Testis (tissue), 2 donors: ENCODE measurements at regions not wholly inside any gene's neighbourhood (a gene's known extent, or its start where the extent isn't known, plus 50 kb on each side); places are given as distances from the start of the nearest gene placed in this dataset.

Experiments
- DNase-seq: peaks from one replicate; pipeline ENCODE4 v3.0.0-alpha.2; 2019
- H3K27ac ChIP-seq, 2 donors: fragments of 200-600 bp; sonication (generic); one replicate each; pipeline ENCODE4 v1.5.1; 2019
- H3K27me3 ChIP-seq: fragments of 200-600 bp; sonication (generic); one replicate; pipeline ENCODE4 v1.5.1; 2019
- H3K36me3 ChIP-seq: fragments of 200-600 bp; sonication (generic); one replicate; pipeline ENCODE4 v1.5.1; 2017; ENCODE audit warnings: low read depth; ENCODE audit errors: missing control alignments
- H3K4me1 ChIP-seq: fragments of 200-600 bp; sonication (generic); one replicate; pipeline ENCODE4 v1.5.1; 2019
- H3K4me3 ChIP-seq, 2 donors: fragments of 200-600 bp; sonication (generic); one replicate each; pipeline ENCODE4 v1.5.1; 2017 to 2019
- H3K9me3 ChIP-seq: fragments of 200-600 bp; sonication (generic); one replicate; pipeline ENCODE4 v1.5.1; 2017
- CTCF ChIP-seq, 3 experiments: fragments of 450-650 bp in 2 of 3; fragments of 200-600 bp in 1 of 3; sonication (generic) in 1 of 3; IDR thresholded peaks; one replicate each; pipeline ENCODE4 v1.5.1; 2016 to 2019; ENCODE audit warnings: antibody characterized with exemption in 3 of 3, mild to moderate bottlenecking in 2 of 3, moderate library complexity in 1 of 3
- POLR2A ChIP-seq: fragments of 450-650 bp; IDR thresholded peaks from one replicate; pipeline ENCODE4 v1.6.1; 2017; ENCODE audit warnings: antibody characterized with exemption, mild to moderate bottlenecking, moderate library complexity
- WGBS, 2 donors: methylation state at CpG; one replicate each; pipeline ENCODE4 v1.1.5; 2018; 5-methylcytosine and 5-hydroxymethylcytosine counted together
- intact Hi-C: fragments of 100-400 bp; cut with DNase I; formaldehyde crosslinking; loops from one replicate; pipeline ENCODE4 v1.15.1; 2023; ENCODE audit warnings: low total_unique reads

GRCh38 chrX:97931586-97931985, 1047.9 kb downstream of the RPA4 start:
- intact Hi-C loops: no loop called here
- Histone ChIP-seq H3K9me3 (no peaks in the 10 kb centered on the region), H3K27me3 (no peaks in the 10 kb centered on the region), H3K36me3 (no peaks in the 10 kb centered on the region), H3K27ac (no peak overlapping the region), H3K4me1 (no peaks in the 10 kb centered on the region), H3K4me3 (no peak overlapping the region)
- 67 to 72% methylated on average over 2 of the region's 2 CpGs for WGBS, 2 donors
- TF ChIP-seq POLR2A: no peak
- DNase-seq: no peak

GRCh38 chrX:97936296-97936695, 1052.6 kb downstream of the RPA4 start:
- DNase-seq: no peak
- no peak overlapping the region for H3K4me3 ChIP-seq
- H3K27me3 ChIP-seq: no peaks in the 10 kb centered on the region
- H3K27ac ChIP-seq: no peak overlapping the region
- no peaks in the 10 kb centered on the region for H3K36me3 ChIP-seq
- no peaks in the 10 kb centered on the region for H3K4me1 ChIP-seq
- TF ChIP-seq CTCF (IDR thresholded peaks at IDR 0.05) (no peak), POLR2A (no peak)
- intact Hi-C loops: no loop called here
- H3K9me3 ChIP-seq: no peaks in the 10 kb centered on the region
- WGBS, 2 donors: 81 to 95% methylated on average over 1 of the region's 1 CpG

GRCh38 chrX:97938706-97939105, 1055.0 kb downstream of the RPA4 start:
- no peak for TF ChIP-seq CTCF (IDR thresholded peaks at IDR 0.05)
- 100% methylated on average over 1 of the region's 1 CpG; no CpG with 5 or more reads in 1 of the 2 donors for WGBS, 2 donors
- no peak for DNase-seq
- Histone ChIP-seq H3K9me3 (no peaks in the 10 kb centered on the region), H3K4me3 (no peak overlapping the region), H3K4me1 (no peaks in the 10 kb centered on the region), H3K36me3 (no peaks in the 10 kb centered on the region), H3K27me3 (no peaks in the 10 kb centered on the region), H3K27ac (no peak overlapping the region)
- intact Hi-C loops: no loop called here

GRCh38 chrX:97968376-97969163, 1084.9 kb downstream of the RPA4 start:
- no peaks in the 10 kb centered on the region for H3K27me3 ChIP-seq
- DNase-seq: no peak
- intact Hi-C loops: no loop called here
- no peaks in the 10 kb centered on the region for H3K9me3 ChIP-seq
- no peaks in the 10 kb centered on the region for H3K4me1 ChIP-seq
- WGBS, 2 donors: 51 to 56% methylated on average over 3 to 7 of the region's 7 CpGs
- TF ChIP-seq CTCF (IDR thresholded peaks at IDR 0.05) (no peak), POLR2A (no peak)
- no peak overlapping the region for H3K4me3 ChIP-seq
- H3K27ac ChIP-seq: no peak overlapping the region
- no peaks in the 10 kb centered on the region for H3K36me3 ChIP-seq

GRCh38 chrX:97984641-97985040, 1100.9 kb downstream of the RPA4 start:
- Histone ChIP-seq H3K4me1 (no peaks in the 10 kb centered on the region), H3K4me3 (no peak overlapping the region), H3K36me3 (no peaks in the 10 kb centered on the region), H3K27ac (no peak overlapping the region), H3K9me3 (no peaks in the 10 kb centered on the region), H3K27me3 (no peaks in the 10 kb centered on the region)
- TF ChIP-seq POLR2A (no peak), CTCF (IDR thresholded peaks at IDR 0.05) (no peak)
- DNase-seq: no peak
- WGBS, 2 donors: 58 to 62% methylated on average over 4 of the region's 4 CpGs
- intact Hi-C loops: no loop called here
